Stomach (tissue), 4 donors: ENCODE measurements at regions not wholly inside any gene's neighbourhood (a gene's known extent, or its start where the extent isn't known, plus 50 kb on each side); places are given as distances from the start of the nearest gene placed in this dataset.

Experiments
- CTCF ChIP-seq, 7 experiments: fragments of 450-650 bp in 4 of 7; fragments of 200-600 bp in 3 of 7; sonication (generic) in 3 of 7; IDR thresholded peaks; one replicate each; pipeline ENCODE4 v1.5.1; 2016 to 2019; ENCODE audit warnings: antibody characterized with exemption in 7 of 7, control low read depth in 2 of 7, mild to moderate bottlenecking in 1 of 7
- POLR2A ChIP-seq, 4 donors: fragments of 450-650 bp; IDR thresholded peaks; one replicate each; pipeline ENCODE4 v1.6.1; 2016; ENCODE audit warnings: antibody characterized with exemption in 4 of 4, control low read depth in 2 of 4, mild to moderate bottlenecking in 1 of 4, moderate library complexity in 1 of 4

DNA sequence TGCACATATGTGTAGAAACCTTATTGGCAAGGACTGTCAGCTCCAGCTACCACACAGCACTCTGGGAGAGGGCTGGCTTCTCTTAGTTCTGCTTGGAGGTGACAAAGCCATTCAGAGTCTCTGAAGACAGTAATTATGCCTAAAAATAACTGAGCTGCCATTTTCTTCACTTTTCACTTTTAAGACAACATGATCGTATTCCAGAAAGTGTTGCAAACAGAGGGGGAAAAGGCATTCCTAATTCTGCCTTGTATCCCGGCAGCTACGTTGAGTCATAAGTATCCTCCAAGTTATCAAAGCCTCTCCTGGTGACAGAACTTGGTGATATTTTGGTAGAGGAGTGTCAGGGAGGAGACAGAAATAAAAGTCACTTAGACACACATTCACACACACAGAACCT is 327.7 kb downstream of the HAPSTR1 start:
- TF ChIP-seq CTCF (IDR thresholded peaks at IDR 0.05) = no peak
- no peak for TF ChIP-seq POLR2A (IDR thresholded peaks at IDR 0.05)
